Right renal cortex interstitium (tissue), 3 donors: ENCODE measurements at regions not wholly inside any gene's neighbourhood (a gene's known extent, or its start where the extent isn't known, plus 50 kb on each side); places are given as distances from the start of the nearest gene placed in this dataset.

Experiments
- DNase-seq, 3 donors: peaks; one replicate each; pipeline ENCODE4 v3.0.0-alpha.2; 2013; ENCODE audit warnings: low read depth in 3 of 3, low spot score in 2 of 3

- no peak for DNase-seq
Measured at GRCh38 chr2:83584672-83585071, 874.4 kb downstream of the SUCLG1 start.

GRCh38 chr2:83582589-83582988 is 876.5 kb downstream of the SUCLG1 start:
- no peak for DNase-seq

GRCh38 chr2:83579507-83579906 is 879.6 kb downstream of the SUCLG1 start:
- DNase-seq = no peak

GRCh38 chr2:83578405-83578804 is 880.7 kb downstream of the SUCLG1 start:
- no peak for DNase-seq

- no peak for DNase-seq
Measured at GRCh38 chr2:83574614-83575013, 884.5 kb downstream of the SUCLG1 start.

- DNase-seq = no peak
Measured at GRCh38 chr2:83573060-83573459, 886.0 kb downstream of the SUCLG1 start.

GRCh38 chr2:83572400-83572799 is 886.7 kb downstream of the SUCLG1 start:
- no peak for DNase-seq

GRCh38 chr2:83567551-83567950 is 891.5 kb downstream of the SUCLG1 start:
- DNase-seq = no peak

GRCh38 chr2:83565626-83566025 is 893.5 kb downstream of the SUCLG1 start:
- DNase-seq = no peak

- DNase-seq = no peak
Measured at GRCh38 chr2:83565181-83565580, 893.9 kb downstream of the SUCLG1 start.

GRCh38 chr2:83561592-83561991 is 897.5 kb downstream of the SUCLG1 start:
- DNase-seq = no peak

GRCh38 chr2:83536556-83536955 is 922.5 kb downstream of the SUCLG1 start:
- DNase-seq = no peak

GRCh38 chr2:83534416-83534815 is 924.7 kb downstream of the SUCLG1 start:
- no peak for DNase-seq

- DNase-seq = no peak
Measured at GRCh38 chr2:83531206-83531826, 927.8 kb downstream of the SUCLG1 start.

- no peak for DNase-seq
Measured at GRCh38 chr2:83528767-83529166, 930.3 kb downstream of the SUCLG1 start.

GRCh38 chr2:83522891-83523493 is 936.1 kb downstream of the SUCLG1 start:
- DNase-seq = no peak

GRCh38 chr2:83517727-83518368 is 941.2 kb downstream of the SUCLG1 start:
- DNase-seq = no peak

GRCh38 chr2:83516503-83516902 is 942.6 kb downstream of the SUCLG1 start:
- no peak for DNase-seq

GRCh38 chr2:83487451-83487850 is 971.6 kb downstream of the SUCLG1 start:
- no peak for DNase-seq

- no peak for DNase-seq
Measured at GRCh38 chr2:83481436-83481835, 977.6 kb downstream of the SUCLG1 start.

GRCh38 chr2:83478037-83478436 is 981.0 kb downstream of the SUCLG1 start:
- no peak for DNase-seq

GRCh38 chr2:83475371-83475770 is 983.7 kb downstream of the SUCLG1 start:
- no peak for DNase-seq
